Sigmoid colon (tissue), 6 donors: ENCODE measurements at regions not wholly inside any gene's neighbourhood (a gene's known extent, or its start where the extent isn't known, plus 50 kb on each side); places are given as distances from the start of the nearest gene placed in this dataset.

ENCODE experiments used
- DNase-seq: peaks from one replicate; pipeline ENCODE4 v3.0.0-alpha.2; 2019
- H3K27ac ChIP-seq, 4 donors: fragments of 200-600 bp; sonication (generic); one replicate each; pipeline ENCODE4 v1.5.1; 2016 to 2019; ENCODE audit warnings: mild to moderate bottlenecking in 1 of 4
- H3K27me3 ChIP-seq, 3 donors: fragments of 200-600 bp; sonication (generic); one replicate each; pipeline ENCODE4 v1.5.1; 2019; ENCODE audit warnings: mild to moderate bottlenecking in 1 of 3
- H3K36me3 ChIP-seq, 4 donors: fragments of 200-600 bp; sonication (generic); one replicate each; pipeline ENCODE4 v1.5.1; 2016 to 2019
- H3K4me1 ChIP-seq, 4 donors: fragments of 200-600 bp; sonication (generic); one replicate each; pipeline ENCODE4 v1.5.1; 2017 to 2019
- H3K4me3 ChIP-seq, 4 donors: fragments of 200-600 bp; sonication (generic); one replicate each; pipeline ENCODE4 v1.5.1; 2017 to 2019; ENCODE audit warnings: mild to moderate bottlenecking in 2 of 4, moderate library complexity in 1 of 4
- H3K9me3 ChIP-seq, 4 donors: fragments of 200-600 bp in 3 of 4; sonication (generic) in 3 of 4; one replicate each; pipeline versions ENCODE4 v1.5.1 to v1.6.1; 2013 to 2019
- EP300 ChIP-seq, 4 donors: sonication (generic); formaldehyde crosslinking; IDR thresholded peaks; one replicate each; pipeline ENCODE4 v1.6.1; 2017; ENCODE audit warnings: antibody characterized with exemption in 4 of 4
- POLR2A ChIP-seq, 2 donors: fragments of 450-650 bp; IDR thresholded peaks; one replicate each; pipeline ENCODE4 v1.6.1; 2016; ENCODE audit warnings: antibody characterized with exemption in 2 of 2, mild to moderate bottlenecking in 2 of 2, moderate library complexity in 2 of 2
- POLR2AphosphoS5 ChIP-seq, 4 donors: sonication (generic); formaldehyde crosslinking; IDR thresholded peaks; one replicate each; pipeline ENCODE4 v1.6.1; 2017; ENCODE audit warnings: antibody characterized with exemption in 4 of 4
- WGBS, 2 donors: extraction: QIAGEN DNeasy Blood & Tissue Kit; methylation state at CpG; one replicate each; pipeline ENCODE4 v1.1.7; 2013; 5-methylcytosine and 5-hydroxymethylcytosine counted together
- intact Hi-C: fragments of 100-400 bp; cut with DNase I; formaldehyde crosslinking; loops from one replicate; pipeline ENCODE4 v1.15.1; 2023
- TF ChIP-seq, protein P1 (sequence below), 4 experiments: fragments of 450-650 bp in 3 of 4; fragments of 200-600 bp in 1 of 4; IDR thresholded peaks; one replicate each; pipeline ENCODE4 v1.5.1; 2016 to 2019; ENCODE audit warnings: antibody characterized with exemption in 4 of 4, mild to moderate bottlenecking in 3 of 4, moderate library complexity in 2 of 4
- donor health status: healthy with polysubstance abuse.
- donor health status: healthy.

DNA sequence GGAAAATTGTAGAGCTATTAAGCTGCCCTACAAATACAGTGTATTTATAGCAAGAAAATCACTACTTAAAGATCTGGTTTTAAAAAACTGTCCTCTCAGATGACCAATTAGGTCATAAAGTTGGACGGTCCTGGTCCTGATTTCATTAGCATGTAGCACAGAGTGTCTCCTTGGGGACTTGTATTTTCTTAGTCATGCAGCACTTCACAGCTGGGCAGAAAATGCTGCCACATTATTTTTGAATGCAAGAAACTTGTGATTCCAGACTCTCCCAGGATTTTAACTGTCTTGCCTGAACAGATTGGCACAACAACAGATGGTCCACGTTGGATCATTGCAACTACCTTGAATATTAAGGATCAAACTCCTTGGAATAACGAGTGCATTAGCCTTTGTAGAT lies 348.1 kb upstream of the SGCD start:
- no peaks in the 10 kb centered on the region for H3K27me3 ChIP-seq
- H3K9me3 ChIP-seq: no peaks in the 10 kb centered on the region
- no peaks in the 10 kb centered on the region for H3K36me3 ChIP-seq
- no peak overlapping the region for H3K27ac ChIP-seq
- TF ChIP-seq EP300 (IDR thresholded peaks at IDR 0.05) (no peak), POLR2A (IDR thresholded peaks at IDR 0.05) (no peak), POLR2AphosphoS5 (IDR thresholded peaks at IDR 0.05) (no peak)
- TF ChIP-seq, protein P1, sequence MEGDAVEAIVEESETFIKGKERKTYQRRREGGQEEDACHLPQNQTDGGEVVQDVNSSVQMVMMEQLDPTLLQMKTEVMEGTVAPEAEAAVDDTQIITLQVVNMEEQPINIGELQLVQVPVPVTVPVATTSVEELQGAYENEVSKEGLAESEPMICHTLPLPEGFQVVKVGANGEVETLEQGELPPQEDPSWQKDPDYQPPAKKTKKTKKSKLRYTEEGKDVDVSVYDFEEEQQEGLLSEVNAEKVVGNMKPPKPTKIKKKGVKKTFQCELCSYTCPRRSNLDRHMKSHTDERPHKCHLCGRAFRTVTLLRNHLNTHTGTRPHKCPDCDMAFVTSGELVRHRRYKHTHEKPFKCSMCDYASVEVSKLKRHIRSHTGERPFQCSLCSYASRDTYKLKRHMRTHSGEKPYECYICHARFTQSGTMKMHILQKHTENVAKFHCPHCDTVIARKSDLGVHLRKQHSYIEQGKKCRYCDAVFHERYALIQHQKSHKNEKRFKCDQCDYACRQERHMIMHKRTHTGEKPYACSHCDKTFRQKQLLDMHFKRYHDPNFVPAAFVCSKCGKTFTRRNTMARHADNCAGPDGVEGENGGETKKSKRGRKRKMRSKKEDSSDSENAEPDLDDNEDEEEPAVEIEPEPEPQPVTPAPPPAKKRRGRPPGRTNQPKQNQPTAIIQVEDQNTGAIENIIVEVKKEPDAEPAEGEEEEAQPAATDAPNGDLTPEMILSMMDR (IDR thresholded peaks at IDR 0.05): no peak
- intact Hi-C loops: no loop called here
- 74 to 82% methylated on average over 3 of the region's 3 CpGs for WGBS, 2 donors
- DNase-seq: no peak
- H3K4me1 ChIP-seq: peaks cover 0 to 9% (median 2%) of the 10 kb centered on the region in 4 donors
- H3K4me3 ChIP-seq: no peak overlapping the region

DNA sequence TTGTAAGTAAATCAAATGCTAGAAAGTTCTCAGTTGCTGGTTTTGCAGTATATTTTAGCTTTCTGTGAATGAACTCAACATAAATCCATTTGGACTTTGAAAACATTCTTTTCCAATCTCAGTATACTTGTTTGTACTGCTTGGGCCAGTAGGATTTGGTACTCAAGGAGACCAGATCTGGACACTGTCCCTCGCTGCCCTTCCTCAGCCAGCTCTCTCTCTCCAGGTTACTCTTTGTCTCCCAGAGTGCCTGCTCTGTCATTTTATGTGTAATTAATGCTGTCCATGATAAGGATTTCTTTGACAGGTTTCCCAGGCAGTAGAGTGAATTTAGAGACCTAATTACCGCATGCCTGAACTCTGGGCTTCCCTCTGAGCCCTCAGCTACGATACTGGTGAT lies 344.6 kb upstream of the SGCD start:
- Histone ChIP-seq H3K27ac (no peak overlapping the region), H3K9me3 (no peaks in the 10 kb centered on the region), H3K4me3 (no peak overlapping the region), H3K27me3 (no peaks in the 10 kb centered on the region), H3K4me1 (peaks cover 0 to 4% (median 0%) of the 10 kb centered on the region in 4 donors), H3K36me3 (no peaks in the 10 kb centered on the region)
- DNase-seq: no peak
- TF ChIP-seq, protein P1 (IDR thresholded peaks at IDR 0.05): no peak
- TF ChIP-seq POLR2AphosphoS5 (IDR thresholded peaks at IDR 0.05): no peak
- no peak for TF ChIP-seq EP300 (IDR thresholded peaks at IDR 0.05)
- TF ChIP-seq POLR2A (IDR thresholded peaks at IDR 0.05): no peak
- 73 to 81% methylated on average over 3 of the region's 3 CpGs for WGBS, 2 donors
- intact Hi-C loops: no loop called here

DNA sequence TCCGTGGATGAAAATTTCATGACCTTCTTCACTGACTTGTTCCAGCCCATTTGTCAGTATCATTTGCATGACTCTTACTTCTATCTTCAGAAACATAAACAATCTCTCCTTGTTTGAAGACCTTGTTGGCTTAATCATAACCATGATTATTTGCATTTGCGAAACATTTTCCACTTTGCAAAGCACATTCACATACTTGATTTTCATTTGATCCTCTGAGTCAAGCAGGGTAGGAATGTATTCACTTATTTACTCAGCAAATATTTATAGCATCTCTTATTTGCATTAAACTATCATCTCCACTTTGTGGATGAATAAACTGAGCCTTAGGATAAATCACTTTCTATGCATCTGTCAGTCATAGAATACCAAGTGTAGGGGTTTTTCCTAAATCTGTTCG lies 343.0 kb upstream of the SGCD start:
- intact Hi-C loops: no loop called here
- peaks cover 0 to 4% (median 0%) of the 10 kb centered on the region in 4 donors for H3K4me1 ChIP-seq
- no peak overlapping the region for H3K4me3 ChIP-seq
- 82 to 84% methylated on average over 3 of the region's 3 CpGs for WGBS, 2 donors
- H3K27ac ChIP-seq: no peak overlapping the region
- no peaks in the 10 kb centered on the region for H3K9me3 ChIP-seq
- no peak for DNase-seq
- no peaks in the 10 kb centered on the region for H3K27me3 ChIP-seq
- TF ChIP-seq EP300 (IDR thresholded peaks at IDR 0.05) (no peak), POLR2A (IDR thresholded peaks at IDR 0.05) (no peak), POLR2AphosphoS5 (IDR thresholded peaks at IDR 0.05) (no peak)
- TF ChIP-seq, protein P1 (IDR thresholded peaks at IDR 0.05): no peak
- no peaks in the 10 kb centered on the region for H3K36me3 ChIP-seq

DNA sequence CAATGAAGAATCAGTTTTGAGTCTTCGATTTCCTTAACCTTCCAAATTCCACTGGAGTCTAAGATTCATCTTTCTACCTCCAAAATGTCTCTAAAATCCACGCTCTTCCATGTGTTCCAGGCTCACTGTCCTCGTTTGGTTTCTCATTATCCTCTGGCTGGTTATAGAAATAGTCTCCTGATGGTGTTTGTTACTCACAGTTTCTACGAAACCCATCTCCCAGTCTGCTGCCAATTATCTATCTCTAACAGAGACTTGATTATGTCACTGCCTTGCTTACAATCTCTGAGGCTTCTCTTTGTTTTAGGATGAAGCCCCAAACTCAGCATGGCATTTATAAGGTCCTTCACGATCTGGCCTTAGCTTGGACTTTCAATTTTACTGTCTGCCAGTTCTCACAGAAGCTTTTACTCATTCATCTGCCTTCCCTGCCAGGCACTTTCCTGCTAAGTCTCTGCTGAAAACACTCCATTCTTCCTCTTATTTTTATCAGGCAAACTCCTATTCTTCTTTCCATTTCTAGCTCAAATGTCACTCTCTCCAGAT lies 339.6 kb upstream of the SGCD start:
- no peaks in the 10 kb centered on the region for H3K27me3 ChIP-seq
- H3K4me1 ChIP-seq: peaks cover 0 to under 1% (median 0%) of the 10 kb centered on the region in 4 donors
- no peak overlapping the region for H3K4me3 ChIP-seq
- no peak overlapping the region for H3K27ac ChIP-seq
- no peaks in the 10 kb centered on the region for H3K9me3 ChIP-seq
- intact Hi-C loops: no loop called here
- WGBS, 2 donors: 70 to 77% methylated on average over 5 of the region's 5 CpGs
- no peak for DNase-seq
- TF ChIP-seq EP300 (IDR thresholded peaks at IDR 0.05): no peak
- TF ChIP-seq, protein P1 (IDR thresholded peaks at IDR 0.05): no peak
- no peak for TF ChIP-seq POLR2AphosphoS5 (IDR thresholded peaks at IDR 0.05)
- TF ChIP-seq POLR2A (IDR thresholded peaks at IDR 0.05): no peak
- H3K36me3 ChIP-seq: no peaks in the 10 kb centered on the region

DNA sequence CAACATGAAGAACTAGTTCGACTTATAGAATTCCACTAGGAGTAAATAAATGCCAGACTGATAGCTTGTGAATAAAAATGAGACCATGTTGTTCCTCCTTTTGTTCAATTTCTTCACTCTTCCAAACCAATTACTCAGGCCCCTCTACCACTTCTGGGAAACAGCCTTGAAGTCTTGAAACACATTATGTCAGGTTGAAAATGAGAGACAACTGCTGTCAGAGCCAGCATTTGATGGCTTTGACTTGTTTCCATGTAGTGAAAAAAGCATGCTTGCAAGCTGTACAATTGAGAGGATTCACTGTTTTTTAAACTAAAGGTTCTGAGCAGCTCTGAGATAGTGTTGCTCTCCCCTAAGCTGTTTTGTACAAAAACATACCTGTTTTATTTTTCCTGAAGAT lies 337.1 kb upstream of the SGCD start:
- Histone ChIP-seq H3K4me1 (no peaks in the 10 kb centered on the region), H3K27me3 (no peaks in the 10 kb centered on the region), H3K27ac (no peak overlapping the region), H3K36me3 (no peaks in the 10 kb centered on the region), H3K4me3 (no peak overlapping the region), H3K9me3 (no peaks in the 10 kb centered on the region)
- 80% methylated on average over 1 of the region's 1 CpG for WGBS, 2 donors
- intact Hi-C loops: no loop called here
- no peak for DNase-seq
- TF ChIP-seq POLR2A (IDR thresholded peaks at IDR 0.05): no peak
- TF ChIP-seq, protein P1 (IDR thresholded peaks at IDR 0.05): no peak
- no peak for TF ChIP-seq POLR2AphosphoS5 (IDR thresholded peaks at IDR 0.05)
- TF ChIP-seq EP300 (IDR thresholded peaks at IDR 0.05): no peak
